Liver (tissue), 3 donors: ENCODE measurements at regions not wholly inside any gene's neighbourhood (a gene's known extent, or its start where the extent isn't known, plus 50 kb on each side); places are given as distances from the start of the nearest gene placed in this dataset.

Experiments
- CTCF ChIP-seq: fragments of 150-350 bp; IDR thresholded peaks from 2 replicates; pipeline ENCODE4 v1.5.1; 2017; ENCODE audit warnings: improper control_type of control experiment, low read depth, low read length; ENCODE audit not compliant: missing input control
- EGR1 ChIP-seq, 2 donors: IDR thresholded peaks; 2 replicates each; pipeline ENCODE4 v1.6.1; 2016 to 2018; ENCODE audit warnings: antibody characterized with exemption in 2 of 2, low read depth in 2 of 2
- FOXA1 ChIP-seq: IDR thresholded peaks from 2 replicates; pipeline ENCODE4 v1.6.1; 2016; ENCODE audit warnings: antibody characterized with exemption
- FOXA2 ChIP-seq: IDR thresholded peaks from 2 replicates; pipeline ENCODE4 v1.6.1; 2016; ENCODE audit warnings: antibody characterized with exemption
- GABPA ChIP-seq, 2 donors: IDR thresholded peaks in 1 of 2; conservative IDR thresholded peaks in 1 of 2; 2 replicates each; pipeline ENCODE4 v1.6.1; 2016; ENCODE audit warnings: antibody characterized with exemption in 2 of 2, mild to moderate bottlenecking in 1 of 2, moderate library complexity in 1 of 2
- JUND ChIP-seq, 2 donors: IDR thresholded peaks; 2 replicates each; pipeline ENCODE4 v1.6.1; 2016; ENCODE audit warnings: antibody characterized with exemption in 2 of 2
- MAX ChIP-seq: IDR thresholded peaks from 2 replicates; pipeline ENCODE4 v1.6.1; 2016; ENCODE audit warnings: antibody characterized with exemption
- RAD21 ChIP-seq, 2 donors: IDR thresholded peaks; 2 replicates each; pipeline ENCODE4 v1.6.1; 2016; ENCODE audit warnings: antibody characterized with exemption in 2 of 2, mild to moderate bottlenecking in 2 of 2
- REST ChIP-seq: IDR thresholded peaks from 2 replicates; pipeline ENCODE4 v1.6.1; 2016; ENCODE audit warnings: antibody characterized with exemption, mild to moderate bottlenecking
- RXRA ChIP-seq, 2 donors: IDR thresholded peaks; 2 replicates each; pipeline ENCODE4 v1.6.1; 2017 to 2018; ENCODE audit warnings: antibody characterized with exemption in 2 of 2, mild to moderate bottlenecking in 1 of 2
- SP1 ChIP-seq: IDR thresholded peaks from 2 replicates; pipeline ENCODE4 v1.6.1; 2018; ENCODE audit warnings: antibody characterized with exemption, mild to moderate bottlenecking
- TAF1 ChIP-seq: conservative IDR thresholded peaks from 2 replicates; pipeline ENCODE4 v1.6.1; 2016; ENCODE audit warnings: antibody characterized with exemption, mild to moderate bottlenecking
- YY1 ChIP-seq: IDR thresholded peaks from 2 replicates; pipeline ENCODE4 v1.6.1; 2016; ENCODE audit warnings: antibody characterized with exemption, mild to moderate bottlenecking
- ZBTB33 ChIP-seq: IDR thresholded peaks from 2 replicates; pipeline ENCODE4 v1.6.1; 2016; ENCODE audit warnings: antibody characterized with exemption
- donor health status: healthy.
- donor health status: healthy.

GRCh38 chr22:49476176-49476575 is 351.5 kb downstream of the BRD1 start:
- no peak for TF ChIP-seq CTCF
- TF ChIP-seq TAF1: no peak
- no peak for TF ChIP-seq JUND (IDR thresholded peaks at IDR 0.05)
- TF ChIP-seq RAD21 (IDR thresholded peaks at IDR 0.05): no peak
- TF ChIP-seq REST: no peak
- TF ChIP-seq RXRA (IDR thresholded peaks at IDR 0.05): no peak
- no peak for TF ChIP-seq YY1
- no peak for TF ChIP-seq GABPA (IDR thresholded peaks at IDR 0.05 in 1 of 2, conservative IDR thresholded peaks at IDR 0.05 in 1 of 2)
- TF ChIP-seq ZBTB33: no peak
- TF ChIP-seq FOXA1: no peak
- TF ChIP-seq FOXA2: no peak
- no peak for TF ChIP-seq EGR1 (IDR thresholded peaks at IDR 0.05; ENCODE audit: low read depth in 2 of 2)
- no peak for TF ChIP-seq SP1
- TF ChIP-seq MAX: no peak
